NCI-H774 (cell line): ENCODE measurements at regions not wholly inside any gene's neighbourhood (a gene's known extent, or its start where the extent isn't known, plus 50 kb on each side); places are given as distances from the start of the nearest gene placed in this dataset.

Experiments
- DNase-seq: peaks from one replicate; lab custom pipeline; 2025; lab: John Stamatoyannopoulos, UW

DNA sequence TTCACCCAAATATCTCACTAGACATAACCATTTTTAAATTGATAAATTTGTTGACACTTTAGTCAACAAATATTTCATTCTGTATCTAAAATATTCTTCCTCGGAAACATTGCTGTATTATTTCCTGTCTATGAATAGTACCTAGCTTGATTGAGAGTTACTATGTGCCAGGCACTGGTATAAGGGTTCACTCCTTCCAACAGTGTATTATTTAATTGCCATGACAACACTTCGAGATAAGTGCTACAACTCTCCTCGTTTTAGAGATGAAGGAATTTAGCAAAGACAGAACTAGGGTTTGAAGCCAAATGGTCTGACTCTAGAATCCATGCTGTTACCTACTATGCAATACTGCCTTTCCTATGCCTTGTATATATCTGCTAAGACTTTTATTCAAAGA, 287.2 kb downstream of the YTHDC2 start:
- DNase-seq = no peak

DNA sequence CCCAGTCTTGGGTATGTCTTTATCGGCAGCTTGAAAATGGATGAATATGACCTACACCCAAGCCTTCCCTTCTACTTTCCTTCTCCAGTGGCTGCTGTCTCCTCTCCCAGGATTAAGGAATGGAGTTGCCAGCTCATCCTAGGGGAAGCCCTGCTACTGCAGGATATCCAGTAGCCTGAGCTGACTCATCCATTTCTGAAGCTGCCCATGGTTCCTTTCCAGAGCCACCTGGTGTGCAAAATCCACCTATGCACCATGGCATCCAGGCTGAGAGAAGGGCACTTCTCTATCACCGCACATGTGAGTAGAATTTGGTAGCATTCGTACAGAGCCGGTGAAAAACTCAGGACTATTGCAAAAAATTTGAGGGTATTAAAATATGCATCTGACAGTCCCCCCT, 290.8 kb downstream of the YTHDC2 start:
- no peak for DNase-seq

DNA sequence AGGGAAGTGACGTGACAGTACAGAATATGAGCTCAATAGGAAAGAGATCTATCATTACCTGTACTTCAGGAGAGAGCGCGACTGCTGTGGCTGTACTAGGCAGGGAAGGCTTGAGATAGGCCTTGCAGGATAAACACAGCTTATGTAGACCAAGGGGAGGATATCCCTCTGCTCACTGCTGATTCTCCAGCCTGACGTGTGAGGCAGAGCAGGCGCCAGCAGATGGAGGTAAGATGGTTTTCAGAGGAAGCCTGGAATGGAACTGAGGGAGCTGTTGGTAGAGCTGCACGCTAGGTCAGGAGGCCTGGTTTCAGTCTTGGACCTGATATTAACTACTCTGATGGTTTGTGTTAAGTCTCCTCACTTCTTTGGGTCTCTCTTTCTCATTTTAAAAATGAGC, 291.4 kb downstream of the YTHDC2 start:
- no peak for DNase-seq

DNA sequence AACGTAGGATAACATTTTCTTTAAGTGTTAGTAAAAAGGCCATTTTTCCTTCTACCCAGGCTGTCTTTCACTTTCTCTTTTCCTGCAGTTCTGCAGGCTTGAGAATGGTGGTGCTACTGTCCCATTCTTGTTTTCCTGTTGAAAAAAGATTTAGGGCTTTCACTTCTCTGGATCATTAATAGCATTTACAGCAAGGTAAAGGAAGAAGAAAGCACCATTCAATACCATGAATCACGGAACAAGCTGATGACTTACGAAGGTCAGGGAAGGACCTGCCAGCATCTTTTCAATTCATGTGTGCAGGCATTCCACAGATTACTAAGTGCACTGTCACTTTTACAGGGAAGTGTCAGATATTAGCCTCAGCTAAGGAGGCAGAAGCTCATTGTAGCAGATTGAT, 292.8 kb downstream of the YTHDC2 start:
- DNase-seq = no peak

DNA sequence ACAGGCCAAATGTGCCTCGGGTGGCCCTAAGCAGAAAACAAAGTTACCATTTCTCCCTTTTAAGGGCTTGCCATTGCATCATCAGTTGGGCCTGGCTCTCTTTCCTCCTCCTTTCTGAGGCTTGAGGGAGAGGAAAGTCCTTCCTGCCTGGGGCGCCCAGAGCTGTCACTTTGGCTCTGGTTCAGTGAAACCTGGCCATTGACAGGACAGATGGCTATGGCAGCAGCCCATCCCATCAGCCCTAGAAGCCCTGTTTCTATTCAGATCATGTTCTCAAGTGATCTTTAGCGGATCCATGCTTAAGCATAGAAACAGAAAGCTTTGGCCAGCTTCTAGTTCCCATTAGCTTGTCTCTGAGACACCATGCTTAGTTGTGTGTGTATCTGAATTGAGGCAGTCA, 293.4 kb downstream of the YTHDC2 start:
- DNase-seq = no peak

DNA sequence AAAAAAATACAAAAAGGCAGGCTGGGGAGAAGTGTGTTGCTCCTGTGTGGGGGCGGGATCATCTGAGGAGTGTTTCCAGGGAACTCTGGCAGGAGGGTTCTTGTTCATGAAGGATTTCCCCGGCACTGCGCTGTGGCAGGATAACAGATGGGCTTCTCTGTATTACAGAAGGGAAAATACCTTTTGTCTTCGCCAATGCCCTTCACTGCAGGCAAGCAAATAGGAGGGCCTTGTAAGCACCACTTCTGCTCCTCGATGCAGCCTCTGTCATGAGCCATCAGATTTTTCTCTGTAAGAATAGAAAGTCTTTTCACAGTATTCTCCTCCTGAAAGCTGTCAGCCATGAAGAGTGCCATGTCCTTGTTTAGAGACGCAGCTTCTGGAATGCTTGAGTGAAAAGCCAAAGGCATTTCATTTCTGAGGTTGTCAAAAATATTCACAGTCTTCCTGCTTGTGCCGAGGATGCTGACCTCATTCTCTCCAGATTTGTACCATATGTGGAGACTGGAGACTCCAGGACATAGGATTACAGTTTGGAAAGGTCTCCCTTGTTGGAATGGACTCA, 294.0 kb downstream of the YTHDC2 start:
- no peak for DNase-seq

DNA sequence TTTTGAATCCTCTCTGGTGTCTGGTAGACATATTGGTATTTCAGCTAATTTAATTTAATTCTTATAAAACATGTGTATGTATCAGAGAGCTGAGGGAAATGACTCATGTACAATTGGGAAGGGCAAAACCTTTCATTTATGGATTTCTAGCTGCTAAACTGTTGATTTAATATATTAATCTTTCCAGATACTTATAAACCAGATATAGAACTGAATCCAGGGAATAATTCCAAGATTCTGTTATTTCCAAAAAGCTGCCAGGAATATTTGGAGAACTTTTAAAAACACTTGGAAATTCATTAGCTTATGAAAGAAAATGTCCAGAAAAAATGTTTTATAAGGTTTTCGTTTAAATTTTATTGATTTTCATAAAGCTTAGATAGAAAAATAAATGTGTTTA, 295.5 kb downstream of the YTHDC2 start:
- no peak for DNase-seq

DNA sequence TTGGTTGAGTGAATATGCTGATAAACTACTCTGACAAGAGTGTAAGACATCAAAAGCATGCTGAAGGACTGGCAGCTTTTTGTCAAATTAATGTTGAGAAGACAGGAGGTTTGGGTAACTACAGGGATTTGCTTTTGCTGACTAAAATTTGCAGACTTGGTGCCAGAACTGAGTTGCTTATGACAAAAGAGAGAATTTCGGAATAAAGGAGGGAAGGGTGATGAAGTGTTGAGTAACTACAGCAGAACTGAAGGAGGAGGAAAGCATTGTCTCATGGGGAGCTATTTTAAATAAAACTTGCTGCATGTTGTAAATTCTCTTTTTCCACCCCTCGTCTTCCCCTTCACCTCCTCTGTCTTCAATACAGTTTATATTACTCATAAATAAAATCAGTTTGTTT, 296.1 kb downstream of the YTHDC2 start:
- no peak for DNase-seq

DNA sequence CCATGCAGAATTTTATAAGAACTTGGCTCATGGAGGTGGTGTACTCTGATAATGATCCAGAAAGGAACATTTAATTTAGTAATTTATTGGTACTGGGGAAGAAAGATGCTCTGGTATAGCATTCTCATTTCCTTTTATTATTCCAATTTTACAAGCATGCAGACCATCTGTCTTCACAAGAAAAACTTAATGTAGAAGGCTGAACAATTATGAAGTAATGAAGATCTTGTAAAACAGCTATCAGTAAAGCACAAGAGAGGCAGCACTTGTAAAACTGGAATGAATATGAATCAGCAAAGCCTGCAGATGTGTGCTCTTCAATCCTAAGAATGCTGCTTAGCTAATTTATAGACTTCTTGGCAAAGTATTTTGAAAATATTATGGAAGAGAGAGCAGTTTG, 300.0 kb downstream of the YTHDC2 start:
- no peak for DNase-seq

DNA sequence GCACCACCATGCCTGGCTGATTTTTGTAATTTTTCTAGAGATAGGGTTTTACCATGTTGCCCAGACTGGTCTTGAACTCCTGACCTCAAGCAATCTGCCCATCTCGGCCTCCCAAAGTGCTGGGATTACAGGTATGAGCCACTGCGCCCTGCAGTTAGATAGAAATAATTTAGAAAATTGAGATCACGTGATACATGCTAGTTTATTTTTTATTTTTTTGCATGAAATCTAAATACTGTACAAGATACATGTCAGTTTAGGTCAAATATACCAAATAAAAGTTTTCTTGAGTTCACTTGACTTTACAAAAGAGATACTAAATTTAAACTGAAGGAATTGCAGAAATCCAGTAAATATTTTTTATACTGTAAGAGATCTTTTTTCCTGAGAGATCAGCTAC, 304.2 kb downstream of the YTHDC2 start:
- DNase-seq = no peak

DNA sequence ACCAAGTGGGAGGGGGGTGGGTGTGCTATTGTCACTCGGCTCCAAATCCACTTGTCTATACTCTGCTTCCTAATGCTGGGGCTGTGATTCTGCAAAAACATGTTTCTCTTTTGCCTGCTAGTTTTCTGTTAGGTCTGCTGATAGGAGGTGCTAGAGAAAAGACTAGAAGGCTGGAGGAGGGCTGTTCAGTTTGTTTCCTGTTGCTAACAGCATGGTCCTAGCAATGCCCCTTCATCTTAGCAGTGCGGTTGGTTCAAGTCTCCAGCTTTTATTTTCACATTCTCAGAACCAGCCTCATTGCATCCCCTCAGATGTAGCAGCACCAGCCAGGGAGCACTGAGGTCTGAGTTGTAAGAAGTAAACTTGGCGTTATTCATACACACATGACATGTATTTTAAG, 310.2 kb downstream of the YTHDC2 start:
- no peak for DNase-seq

DNA sequence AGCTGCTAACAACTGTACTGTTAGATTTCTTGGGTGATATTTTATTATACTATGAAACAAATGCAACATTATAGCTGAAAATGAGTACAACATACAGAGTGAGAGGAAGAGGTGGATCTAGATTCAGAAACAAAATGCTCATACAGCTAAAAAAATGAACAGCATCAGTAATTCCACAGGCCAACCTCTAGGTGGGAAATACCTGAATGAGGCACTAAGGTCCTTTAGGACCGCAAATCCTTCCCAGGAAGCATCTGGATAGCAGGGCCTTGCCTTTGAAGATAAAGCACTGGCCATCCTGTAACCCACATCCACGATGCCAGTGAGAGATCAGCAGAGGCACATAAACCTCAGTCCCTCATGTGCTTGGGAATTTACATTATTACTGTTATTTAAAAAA, 310.8 kb downstream of the YTHDC2 start:
- DNase-seq = no peak

DNA sequence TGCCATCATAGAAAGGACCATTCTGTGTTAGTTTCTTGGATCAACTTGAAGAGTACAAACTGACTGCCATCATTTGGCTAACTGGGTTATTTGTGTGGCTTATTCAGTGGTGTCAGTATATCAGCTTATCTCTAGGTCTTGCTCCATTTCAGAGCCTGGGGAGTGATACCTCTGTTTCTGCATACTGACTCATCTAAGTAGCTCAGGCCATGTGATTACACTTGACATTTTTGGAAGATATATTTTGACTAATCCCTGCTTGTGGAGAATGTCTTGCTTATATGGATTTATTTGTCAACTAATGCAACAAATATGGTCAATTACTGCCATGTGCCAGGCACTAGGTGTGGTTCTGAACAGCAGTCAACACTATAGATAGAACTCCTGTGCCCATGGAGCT, 311.7 kb downstream of the YTHDC2 start:
- no peak for DNase-seq

DNA sequence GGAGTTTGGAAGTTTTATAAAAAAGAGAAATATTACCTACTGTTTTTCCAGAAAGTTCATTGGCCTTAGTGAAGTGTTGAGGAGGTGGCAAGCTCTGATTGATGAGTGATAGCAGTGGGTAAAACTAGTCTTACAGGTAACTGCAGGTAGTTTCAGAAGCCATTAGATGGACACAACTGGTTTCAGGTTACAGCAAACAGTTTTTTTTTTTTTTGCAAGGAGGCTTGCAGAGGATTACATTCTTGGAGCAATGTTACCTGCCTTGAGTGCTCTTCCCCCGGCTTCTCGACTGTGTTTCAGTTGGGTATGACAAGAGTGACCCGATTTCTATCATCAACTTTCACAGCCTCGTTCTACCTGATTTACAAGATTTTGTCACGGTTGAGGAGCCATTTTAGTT, 333.4 kb downstream of the YTHDC2 start:
- DNase-seq = no peak

DNA sequence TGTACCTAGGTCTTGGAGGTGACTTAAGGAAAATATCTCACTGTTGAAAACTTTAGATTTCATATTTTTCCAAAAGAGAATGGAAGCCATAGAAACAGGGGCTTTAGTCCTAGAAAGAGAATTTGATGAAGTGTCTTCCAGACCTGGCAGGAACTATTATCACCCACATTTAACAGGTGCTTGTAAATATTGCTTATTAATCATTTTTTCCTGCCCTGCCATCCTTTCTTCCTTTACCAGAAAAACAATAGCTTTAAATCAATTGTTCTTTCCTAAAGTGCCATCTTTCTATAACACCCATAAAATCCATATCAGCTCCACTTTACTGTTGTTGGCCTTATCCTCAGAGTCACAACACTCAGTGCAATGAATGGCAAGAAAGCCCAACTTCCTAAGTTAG, 350.9 kb downstream of the YTHDC2 start:
- no peak for DNase-seq

DNA sequence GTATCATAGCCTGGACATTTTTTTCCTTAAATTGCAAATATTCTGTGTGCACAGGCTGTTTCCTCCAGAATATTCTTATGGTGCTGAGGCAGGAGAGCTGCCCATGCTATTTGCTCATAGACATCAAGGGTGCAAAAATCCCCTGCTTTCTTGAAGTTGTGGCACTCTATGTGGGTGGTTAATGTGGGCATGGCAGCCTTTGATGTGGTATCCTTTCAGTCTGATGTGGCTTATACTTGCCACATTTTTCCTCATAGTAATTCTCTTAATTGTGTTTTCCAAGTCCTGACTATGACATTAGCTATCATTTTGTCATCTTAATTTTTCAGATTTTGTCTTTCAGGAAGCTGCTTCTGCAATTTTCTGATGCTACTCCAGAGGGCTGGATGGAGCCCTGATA, 353.3 kb downstream of the YTHDC2 start:
- DNase-seq = no peak

DNA sequence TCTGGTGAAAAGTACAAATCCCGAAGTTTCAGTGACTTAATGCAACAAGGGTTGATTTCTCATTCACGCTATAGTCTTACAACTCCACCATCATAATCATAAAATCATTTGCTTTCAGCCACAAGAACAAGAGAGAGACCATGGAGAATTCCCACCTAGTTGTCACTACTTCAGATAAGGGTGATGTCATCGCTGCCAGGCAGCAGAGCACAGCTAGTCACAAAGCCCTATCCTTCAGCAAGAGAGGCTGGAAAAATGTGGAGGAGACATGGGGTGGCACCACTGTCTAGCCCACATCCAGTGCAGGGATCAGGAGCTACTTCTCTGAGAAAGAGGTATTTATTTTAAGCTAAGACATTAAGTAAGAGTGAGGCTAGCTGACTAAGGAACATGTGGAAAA, 356.1 kb downstream of the YTHDC2 start:
- no peak for DNase-seq

DNA sequence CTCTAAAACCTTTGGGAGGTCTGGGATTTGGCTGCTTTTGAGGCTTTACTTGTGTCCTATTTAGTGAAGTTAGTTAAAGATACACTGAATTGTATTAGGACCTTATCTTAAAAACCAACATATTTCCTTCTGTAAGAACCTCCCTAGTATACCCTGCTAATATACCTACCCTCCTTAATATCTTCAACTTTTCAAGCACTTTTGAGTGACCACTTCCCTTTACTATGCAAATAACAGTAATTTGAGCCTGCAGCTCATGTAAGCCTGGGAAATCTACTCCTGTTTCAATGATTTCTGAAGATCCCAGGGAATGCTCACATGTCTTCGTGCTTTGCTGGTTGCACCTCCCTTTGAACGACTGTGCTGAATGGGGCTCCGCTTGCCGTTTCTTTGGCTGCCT, 358.5 kb downstream of the YTHDC2 start:
- DNase-seq = no peak

DNA sequence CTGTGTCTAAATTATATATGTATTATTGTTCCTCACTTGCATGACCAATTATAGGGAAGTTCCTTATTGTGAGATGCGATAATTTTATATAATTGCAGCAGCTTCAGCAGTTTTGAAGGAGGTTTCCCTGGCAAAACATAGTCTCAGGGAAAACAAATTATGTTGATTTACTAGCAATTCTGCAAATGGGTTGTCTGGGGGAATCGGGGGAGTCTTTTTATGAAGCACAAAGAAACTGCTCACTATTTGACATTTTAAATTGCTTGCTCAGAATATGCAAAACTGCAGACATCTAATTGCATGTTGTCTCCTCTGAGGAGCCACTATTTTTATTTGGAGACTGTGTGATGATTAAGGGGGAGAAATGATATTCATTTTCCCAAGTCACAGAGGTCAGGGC, 361.6 kb downstream of the YTHDC2 start:
- no peak for DNase-seq

DNA sequence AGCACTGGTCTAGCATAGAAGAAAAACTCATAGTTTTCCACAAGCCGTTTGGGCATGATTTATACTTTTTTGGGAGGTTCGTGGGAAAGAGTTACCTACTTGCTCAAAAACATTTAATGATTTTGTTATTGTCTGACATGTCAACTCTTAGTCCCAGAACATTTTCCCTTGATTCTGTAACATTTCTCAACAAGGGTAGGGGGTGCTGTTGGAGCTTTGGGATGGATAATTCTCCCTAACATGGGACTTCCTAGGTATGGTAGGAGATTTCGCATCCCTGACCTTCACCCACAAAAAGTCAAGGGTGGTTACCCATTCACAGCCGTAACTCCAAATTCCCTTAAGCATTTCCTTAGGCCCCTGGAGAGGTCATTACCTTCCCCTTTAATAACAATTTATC, 378.0 kb downstream of the YTHDC2 start:
- no peak for DNase-seq

DNA sequence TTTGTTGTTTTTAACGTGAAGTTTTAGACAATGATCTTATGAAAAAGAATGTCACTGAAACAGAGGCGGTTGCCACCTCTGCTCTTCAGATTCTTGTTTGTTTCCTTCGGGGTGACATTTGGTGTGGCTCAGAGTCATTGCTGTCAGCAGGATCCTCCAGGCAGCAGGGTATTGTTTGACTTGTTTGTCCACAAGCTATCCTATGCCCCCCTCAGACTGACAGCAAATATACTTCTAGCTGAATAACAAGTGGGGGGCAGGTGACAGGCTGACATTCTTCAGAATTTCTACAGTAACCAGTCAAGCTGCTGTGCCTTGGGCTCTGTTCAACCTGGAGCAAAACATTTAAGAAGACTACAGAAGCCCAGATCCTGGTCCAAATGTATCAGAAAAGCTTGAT, 383.3 kb downstream of the YTHDC2 start:
- DNase-seq = no peak

DNA sequence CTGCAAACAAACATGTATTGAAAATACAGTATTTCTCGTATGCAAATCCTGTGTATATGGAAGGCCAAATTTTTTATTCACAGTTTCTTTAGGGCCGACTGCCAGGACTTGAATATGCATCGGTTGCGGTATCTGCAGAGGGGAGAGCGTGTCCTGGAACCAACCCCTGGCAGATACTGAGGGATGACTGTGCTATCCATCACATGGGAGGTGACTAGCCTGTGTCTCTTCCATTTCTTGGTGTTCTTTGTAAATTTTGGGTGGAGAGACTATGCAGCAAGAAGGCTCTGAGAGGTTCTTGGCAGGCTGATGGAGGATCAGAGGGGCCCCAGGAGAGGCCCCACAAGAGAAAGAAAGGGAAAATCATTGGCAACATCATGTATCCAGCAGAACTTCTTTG, 384.3 kb downstream of the YTHDC2 start:
- DNase-seq = no peak

DNA sequence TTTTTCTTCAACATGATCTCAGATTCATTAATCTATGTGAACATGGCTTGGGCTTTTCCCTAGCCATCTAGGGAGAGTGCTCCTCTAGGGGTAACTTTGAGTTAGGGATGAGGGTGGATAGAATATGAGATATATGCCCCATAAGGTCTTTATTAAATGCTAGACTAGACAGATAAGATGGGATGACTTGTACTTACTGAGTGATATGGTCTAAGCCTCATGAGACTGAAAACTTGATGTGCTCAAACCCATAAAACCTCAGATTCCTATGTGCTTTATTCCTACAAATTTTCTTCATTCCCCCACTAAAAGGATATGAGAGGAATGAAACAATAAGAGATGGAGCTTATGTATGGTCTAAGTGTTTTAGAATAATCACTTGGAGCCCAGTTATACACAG, 386.6 kb downstream of the YTHDC2 start:
- no peak for DNase-seq

DNA sequence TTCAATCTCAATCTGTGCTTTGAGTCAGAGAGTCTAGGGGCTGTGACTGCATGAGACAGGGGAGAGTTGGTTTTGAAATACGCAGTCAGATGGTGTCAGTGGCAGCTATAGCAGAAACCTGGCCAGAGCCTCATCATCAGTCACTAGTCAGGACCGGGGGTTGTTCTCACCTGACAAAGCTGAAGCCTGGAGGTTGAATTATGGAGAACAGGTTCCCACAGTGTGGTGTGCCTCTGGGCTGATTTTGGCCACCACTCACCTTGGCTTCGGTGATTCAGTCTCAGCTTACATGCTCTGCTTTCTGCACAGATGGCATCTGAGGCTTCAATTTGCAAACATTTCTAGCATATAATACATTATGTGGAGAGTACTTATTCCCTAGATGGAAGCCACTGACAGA, 387.3 kb downstream of the YTHDC2 start:
- DNase-seq = no peak

DNA sequence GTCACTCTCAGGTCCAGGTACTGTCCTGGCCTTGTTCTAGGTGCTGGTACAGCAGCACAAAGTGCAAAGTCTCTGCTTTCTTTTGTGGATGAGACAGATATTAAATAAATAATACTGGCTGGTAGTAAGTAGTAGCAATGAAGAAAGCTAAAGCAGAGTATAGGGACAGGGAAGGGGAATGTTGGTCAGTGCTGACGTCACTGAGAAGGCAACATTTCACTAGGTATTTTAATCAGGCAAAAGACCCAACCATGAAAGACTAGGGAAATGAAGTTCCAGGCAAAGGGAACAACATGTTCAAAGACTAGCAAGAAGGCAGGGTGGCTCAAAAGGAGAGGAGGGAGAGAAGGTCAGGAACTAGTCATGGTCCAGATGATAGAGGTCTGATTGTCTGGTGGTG, 388.2 kb downstream of the YTHDC2 start:
- DNase-seq = no peak
